ENCODE measurements at regions not wholly inside any gene's neighbourhood (a gene's known extent, or its start where the extent isn't known, plus 50 kb on each side); places are given as distances from the start of the nearest gene placed in this dataset.
"Not testable (repeated sequence)": the region's sequence is repeated elsewhere in the genome, so short reads cannot be mapped to it uniquely, and the experiment has no call there.

GRCh38 chr11:24271798-24272197 lies 225.1 kb upstream of the LUZP2 start:
- H3K4me3 Mint-ChIP-seq: no peak overlapping the region
- H3K27me3 Mint-ChIP-seq (ENCODE audit: low read depth): no peaks in the 10 kb centered on the region
- H3K27ac Mint-ChIP-seq: no peak overlapping the region
- H3K36me3 Mint-ChIP-seq (ENCODE audit: low read depth): no peaks in the 10 kb centered on the region
- H3K4me1 Mint-ChIP-seq: no peaks in the 10 kb centered on the region
- peaks cover 10% of the 10 kb centered on the region for H3K9me3 Mint-ChIP-seq
- no peak for TF ChIP-seq CTCF (IDR thresholded peaks at IDR 0.05; ENCODE audit: unreplicated experiment in 3 of 3)

- H3K27ac Mint-ChIP-seq; H3K27me3 Mint-ChIP-seq (ENCODE audit: low read depth); H3K4me1 Mint-ChIP-seq; H3K4me3 Mint-ChIP-seq; H3K36me3 Mint-ChIP-seq (ENCODE audit: low read depth); H3K9me3 Mint-ChIP-seq: not testable (repeated sequence)
These were observed 222.6 kb upstream of the LUZP2 start for GRCh38 chr11:24274214-24274781.

DNA sequence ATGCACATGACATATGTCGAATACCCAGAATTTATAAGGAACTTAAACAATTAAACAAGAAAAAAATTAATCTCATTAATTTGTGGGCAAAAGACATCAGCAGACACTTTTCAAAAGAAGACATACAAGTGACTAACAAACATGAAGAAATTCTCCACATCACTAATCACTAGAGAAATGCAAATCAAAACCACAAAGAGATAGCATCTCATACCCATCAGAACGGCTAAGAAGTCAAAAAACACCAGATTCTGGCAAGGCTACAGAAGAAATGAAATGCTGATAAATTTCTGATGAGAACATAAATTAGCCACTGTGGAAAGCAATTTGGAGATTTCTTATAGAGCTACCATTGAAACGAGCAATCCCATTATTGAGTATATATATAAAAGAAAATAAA lies 210.6 kb upstream of the LUZP2 start:
- H3K27me3 Mint-ChIP-seq (ENCODE audit: low read depth): no peaks in the 10 kb centered on the region
- no peak overlapping the region for H3K27ac Mint-ChIP-seq

DNA sequence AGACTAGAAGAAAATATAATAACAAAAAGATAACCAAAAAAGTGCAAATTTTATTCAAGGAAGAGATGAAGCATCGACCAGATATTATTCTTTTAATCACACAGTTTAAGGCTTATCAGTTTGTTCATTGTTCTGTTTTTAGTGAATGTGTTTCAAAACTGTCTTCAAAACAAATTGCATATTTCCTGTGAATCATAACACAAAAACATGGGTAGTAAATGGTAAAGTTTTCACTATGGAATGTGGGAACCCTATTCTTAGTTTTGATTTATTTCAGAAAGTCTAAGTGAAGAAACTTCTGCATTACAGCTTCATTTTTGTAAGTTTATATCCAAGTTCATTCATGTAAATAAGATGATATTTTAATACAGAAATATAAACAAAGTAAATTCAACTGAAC lies 207.6 kb upstream of the LUZP2 start:
- H3K27ac Mint-ChIP-seq: no peak overlapping the region
- H3K9me3 Mint-ChIP-seq: peaks cover 4% of the 10 kb centered on the region
- H3K36me3 Mint-ChIP-seq (ENCODE audit: low read depth): no peaks in the 10 kb centered on the region
- no peaks in the 10 kb centered on the region for H3K27me3 Mint-ChIP-seq (ENCODE audit: low read depth)
- no peaks in the 10 kb centered on the region for H3K4me1 Mint-ChIP-seq
- TF ChIP-seq CTCF (IDR thresholded peaks at IDR 0.05; ENCODE audit: unreplicated experiment in 3 of 3): no peak
- H3K4me3 Mint-ChIP-seq: no peak overlapping the region

More for the DNA sequence above, 210.6 kb upstream of the LUZP2 start:
- H3K36me3 Mint-ChIP-seq (ENCODE audit: low read depth): no peaks in the 10 kb centered on the region
- TF ChIP-seq CTCF (IDR thresholded peaks at IDR 0.05; ENCODE audit: unreplicated experiment in 3 of 3): no peak
- no peaks in the 10 kb centered on the region for H3K4me1 Mint-ChIP-seq
- H3K9me3 Mint-ChIP-seq: peaks cover 13% of the 10 kb centered on the region
- H3K4me3 Mint-ChIP-seq: no peak overlapping the region

DNA sequence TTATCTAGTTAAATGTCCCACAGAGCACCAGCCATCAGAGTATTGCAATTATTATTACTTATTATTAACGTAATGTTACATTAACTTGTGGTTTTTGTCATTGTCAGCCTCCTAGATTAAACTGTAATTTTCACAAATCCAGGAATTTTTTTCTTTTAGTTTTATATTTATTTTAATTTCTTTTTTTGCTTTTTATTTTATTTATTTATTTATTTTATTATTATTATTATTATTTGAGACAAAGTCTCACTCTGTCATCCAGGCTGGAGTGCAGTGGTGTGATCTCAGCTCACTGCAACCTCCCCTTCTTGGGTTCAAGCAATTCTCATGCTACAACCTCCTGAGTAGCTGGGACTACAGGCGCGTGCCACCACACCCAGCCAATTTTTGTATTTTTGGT lies 202.9 kb upstream of the LUZP2 start:
- no peaks in the 10 kb centered on the region for H3K27me3 Mint-ChIP-seq (ENCODE audit: low read depth)
- no peak overlapping the region for H3K4me3 Mint-ChIP-seq
- no peak overlapping the region for H3K27ac Mint-ChIP-seq
- H3K4me1 Mint-ChIP-seq: peaks cover 6% of the 10 kb centered on the region
- no peaks in the 10 kb centered on the region for H3K36me3 Mint-ChIP-seq (ENCODE audit: low read depth)
- no peaks in the 10 kb centered on the region for H3K9me3 Mint-ChIP-seq
- TF ChIP-seq CTCF (IDR thresholded peaks at IDR 0.05; ENCODE audit: unreplicated experiment in 3 of 3): no peak

GRCh38 chr11:24295360-24295759 lies 201.5 kb upstream of the LUZP2 start:
- no peak overlapping the region for H3K27ac Mint-ChIP-seq
- H3K4me3 Mint-ChIP-seq: no peak overlapping the region
- no peaks in the 10 kb centered on the region for H3K36me3 Mint-ChIP-seq (ENCODE audit: low read depth)
- H3K27me3 Mint-ChIP-seq (ENCODE audit: low read depth): no peaks in the 10 kb centered on the region
- H3K9me3 Mint-ChIP-seq: no peaks in the 10 kb centered on the region
- peaks cover 6% of the 10 kb centered on the region for H3K4me1 Mint-ChIP-seq
- no peak for TF ChIP-seq CTCF (IDR thresholded peaks at IDR 0.05; ENCODE audit: unreplicated experiment in 3 of 3)
